Amygdala (tissue), 56 donors: ENCODE measurements at regions not wholly inside any gene's neighbourhood (a gene's known extent, or its start where the extent isn't known, plus 50 kb on each side); places are given as distances from the start of the nearest gene placed in this dataset.

Experiments
- DNase-seq, 56 donors: peaks; one replicate each; lab custom pipeline; 2025; lab: John Stamatoyannopoulos, UW

DNA sequence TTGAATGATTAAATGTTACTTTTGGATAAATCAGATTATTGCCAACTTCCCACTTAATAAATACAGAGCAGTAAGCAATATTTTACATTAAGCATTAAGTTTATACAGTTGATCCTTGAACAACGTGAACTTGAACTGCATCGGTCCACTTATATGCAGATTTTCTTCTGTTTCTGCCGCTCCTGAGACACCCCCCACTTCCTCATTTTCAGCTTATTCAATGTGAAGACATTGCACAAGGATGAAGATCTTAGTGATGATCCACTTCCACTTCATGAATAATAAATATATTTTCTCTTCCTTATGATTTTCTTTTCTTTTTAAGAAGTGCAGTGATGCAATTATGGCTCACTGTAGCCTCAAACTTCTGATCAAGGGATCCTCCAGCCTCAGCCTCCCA, 167.2 kb downstream of the LINC00237 start:
- DNase-seq: no peak

DNA sequence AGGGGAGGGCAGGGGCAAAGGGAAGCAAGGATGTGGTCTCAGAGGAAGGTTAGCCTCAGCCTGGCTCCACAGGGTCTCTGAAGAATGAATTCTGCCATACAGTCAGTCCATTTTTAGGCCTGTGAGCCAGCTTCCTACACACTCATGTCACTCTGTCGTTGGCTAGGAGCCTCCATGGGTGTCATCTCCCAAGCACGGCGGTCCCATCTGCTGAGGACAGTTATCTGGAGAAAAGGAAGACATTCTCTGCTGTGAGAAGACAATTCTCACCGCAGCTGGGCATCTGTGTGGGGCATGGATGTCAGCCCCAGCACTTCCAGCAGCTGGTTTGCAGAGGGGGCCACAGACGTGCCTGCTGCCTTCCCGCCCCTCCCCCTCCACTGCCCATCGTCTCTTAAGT, 167.6 kb downstream of the LINC00237 start:
- no peak for DNase-seq

DNA sequence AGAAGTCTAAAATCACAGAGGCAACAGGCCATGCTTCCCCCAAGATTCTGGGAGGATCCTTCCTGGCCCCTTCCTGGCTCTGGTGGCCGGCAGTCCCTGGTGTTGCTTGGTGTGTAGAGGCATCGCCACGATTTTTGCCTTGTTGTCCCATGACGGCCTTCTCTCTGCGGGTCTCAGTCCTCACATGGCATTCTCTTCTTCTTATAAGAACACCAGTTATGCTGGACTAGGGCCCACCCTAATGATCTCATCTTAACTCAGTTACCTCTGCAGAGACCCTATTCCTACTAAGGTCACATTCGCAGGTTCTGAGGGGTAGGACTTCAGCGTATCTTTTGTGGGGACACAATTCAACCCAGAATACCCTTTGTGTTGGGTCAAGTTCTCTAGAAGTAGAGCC, 168.0 kb downstream of the LINC00237 start:
- no peak for DNase-seq

DNA sequence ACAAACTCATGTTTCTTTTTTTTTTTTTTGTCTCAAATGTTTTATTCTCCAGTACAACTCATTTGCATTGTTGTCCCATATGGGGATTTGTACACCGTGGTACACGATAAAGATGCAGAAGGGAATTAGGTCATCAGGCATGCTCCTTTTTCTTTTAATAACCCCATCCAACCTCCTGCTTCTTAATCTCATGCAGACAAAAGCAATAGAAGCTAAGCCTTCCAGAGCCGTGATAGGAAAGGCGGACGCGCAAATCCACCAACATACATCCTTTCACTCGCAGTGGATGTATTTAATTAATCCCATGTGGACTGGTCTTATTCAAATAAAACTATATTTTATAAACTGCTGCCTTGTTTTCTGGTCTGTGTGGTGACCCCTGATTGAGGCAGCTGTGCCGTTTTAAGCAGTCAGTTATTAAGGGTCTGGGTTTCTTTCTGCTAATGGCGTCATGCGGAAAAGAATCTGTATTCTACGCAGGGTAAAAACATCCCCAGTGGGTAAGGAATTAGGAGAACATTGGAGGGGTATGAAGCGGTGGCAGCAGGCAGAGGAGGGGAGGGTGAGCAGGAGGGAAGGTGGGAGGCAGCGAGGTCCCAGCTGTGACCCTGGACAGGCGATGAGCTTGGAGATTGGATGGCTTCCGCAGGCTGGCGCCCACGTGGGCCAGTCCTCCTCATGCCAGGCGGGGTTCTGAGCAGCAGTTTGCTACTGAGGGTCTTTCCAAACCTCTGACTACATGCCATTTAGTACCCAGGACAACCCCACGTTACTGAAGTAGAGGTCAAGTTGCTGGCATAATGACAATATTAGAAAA, 172.8 kb downstream of the LINC00237 start:
- no peak for DNase-seq

DNA sequence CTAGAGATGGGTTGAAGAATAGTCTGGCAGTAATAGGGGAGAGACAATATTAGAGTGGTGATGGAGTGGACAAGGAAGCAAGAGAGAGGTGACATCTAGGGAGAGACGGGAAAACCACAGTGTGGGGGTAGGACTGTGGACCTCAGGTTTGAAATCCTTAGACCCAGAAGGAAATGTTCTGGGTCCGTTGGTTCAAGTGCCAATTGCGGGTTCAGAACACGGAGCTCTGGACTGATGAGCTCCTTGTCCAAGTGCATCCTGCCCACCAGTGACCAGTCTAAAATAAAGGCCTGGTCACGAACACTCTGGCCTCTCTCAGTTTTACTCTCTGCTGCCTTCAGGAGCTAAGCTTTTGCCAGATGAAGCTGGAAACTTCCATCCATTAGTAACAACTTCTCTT, 174.0 kb downstream of the LINC00237 start:
- no peak for DNase-seq

DNA sequence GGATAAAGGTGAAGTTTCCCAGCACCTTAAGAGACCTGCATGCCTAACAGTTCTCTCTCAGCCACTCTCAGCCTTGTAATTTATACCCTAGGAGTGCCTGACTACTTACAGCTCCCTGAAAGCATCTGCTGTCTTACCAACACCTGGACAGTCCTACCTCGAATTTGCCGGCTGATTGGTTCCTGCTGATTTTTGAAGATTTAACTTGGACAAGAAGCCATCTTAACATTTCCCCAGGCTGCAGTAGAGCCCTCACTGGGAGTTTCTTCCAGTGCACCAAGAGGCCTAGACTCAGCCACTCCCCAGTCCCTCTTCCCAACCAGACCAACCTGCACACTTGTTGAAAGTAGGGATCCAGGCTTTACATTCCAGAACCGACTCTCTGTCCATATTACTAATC, 174.5 kb downstream of the LINC00237 start:
- DNase-seq: no peak

DNA sequence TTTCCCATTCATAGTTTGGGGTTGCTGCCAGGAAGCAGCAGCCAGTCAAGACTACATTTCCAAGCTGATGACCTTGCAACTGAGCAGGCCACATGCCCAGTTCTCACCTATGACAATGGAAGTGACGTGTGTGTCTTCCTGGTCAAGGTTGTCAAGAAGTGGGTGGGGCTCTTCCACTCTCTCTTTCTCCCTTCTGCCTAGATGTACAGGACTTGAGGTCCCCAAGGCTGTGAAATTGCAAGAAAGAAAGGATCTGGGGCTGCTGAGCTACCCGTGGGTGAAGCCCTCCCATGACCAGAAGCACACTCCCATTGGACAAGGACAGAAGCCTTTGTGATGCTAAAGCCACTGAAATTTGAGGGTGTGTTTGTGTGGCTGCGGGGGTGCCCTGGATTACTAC, 175.1 kb downstream of the LINC00237 start:
- DNase-seq: no peak

DNA sequence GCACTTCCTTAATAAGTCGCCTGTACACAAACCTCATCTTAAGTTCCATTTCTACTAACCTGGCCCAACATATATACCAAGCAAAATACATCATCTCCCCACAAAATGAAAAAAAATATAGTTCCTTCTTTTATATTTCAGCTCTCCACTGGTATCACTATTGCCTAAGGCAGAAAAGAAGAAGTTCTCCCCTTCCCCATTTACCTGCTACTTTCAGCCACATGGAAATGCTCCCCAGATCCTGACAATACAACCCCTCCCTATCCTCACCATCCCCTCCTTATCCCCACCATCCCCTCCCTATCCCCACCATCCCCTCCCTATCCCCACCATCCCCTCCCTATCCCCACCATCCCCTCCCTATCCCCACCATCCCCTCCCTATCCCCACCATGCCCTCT, 175.7 kb downstream of the LINC00237 start:
- no peak for DNase-seq

DNA sequence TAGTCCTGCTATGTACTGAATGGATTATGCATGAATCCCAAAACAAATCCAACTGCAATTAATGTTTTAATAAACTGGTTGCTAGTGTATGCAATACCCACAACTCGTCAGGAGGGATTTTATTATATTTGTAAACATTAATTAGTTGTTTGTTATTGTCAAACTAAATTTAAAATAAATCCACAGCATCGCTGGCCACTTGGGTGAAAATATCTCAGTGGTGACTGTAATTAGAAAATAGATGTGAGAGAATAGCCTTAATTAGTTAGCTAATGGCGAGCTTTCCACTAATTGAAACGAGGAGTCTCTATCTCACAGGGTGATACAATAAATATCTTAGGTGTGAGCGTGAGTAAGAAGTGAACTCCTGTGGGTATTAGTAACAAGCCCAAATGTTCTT, 176.8 kb downstream of the LINC00237 start:
- no peak for DNase-seq

DNA sequence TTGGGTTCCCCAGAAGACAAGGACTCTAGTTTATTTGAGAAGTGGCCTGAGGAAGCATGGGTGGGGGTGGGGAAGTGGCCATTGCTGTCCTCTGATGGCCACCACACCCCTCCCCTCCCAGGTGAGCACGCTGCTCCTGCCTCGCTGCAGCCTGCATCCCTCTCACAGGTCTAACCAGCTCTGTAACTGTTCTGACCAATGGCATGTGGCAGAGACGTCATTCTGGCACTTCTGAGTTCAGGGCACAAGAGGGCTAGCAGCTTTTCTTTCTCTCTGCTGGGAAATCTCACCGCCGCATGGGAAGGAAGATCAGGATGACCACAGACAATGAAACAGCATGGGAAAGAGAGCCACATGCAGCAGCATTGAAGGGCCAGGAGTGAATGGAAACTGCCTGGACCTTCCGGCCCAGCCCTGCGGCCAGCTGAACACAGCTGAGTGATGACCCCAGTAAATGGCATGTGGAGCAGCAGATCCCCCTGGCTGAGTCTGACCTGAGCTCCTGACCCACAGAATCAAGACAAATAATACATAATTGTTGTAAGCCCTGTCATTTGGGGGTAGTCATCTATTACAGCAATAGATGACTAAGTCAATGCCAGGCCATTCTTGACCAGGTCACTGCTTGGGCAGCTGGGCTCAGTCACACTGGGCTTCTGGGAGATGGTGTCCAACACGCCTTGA, 179.8 kb downstream of the LINC00237 start:
- no peak for DNase-seq

DNA sequence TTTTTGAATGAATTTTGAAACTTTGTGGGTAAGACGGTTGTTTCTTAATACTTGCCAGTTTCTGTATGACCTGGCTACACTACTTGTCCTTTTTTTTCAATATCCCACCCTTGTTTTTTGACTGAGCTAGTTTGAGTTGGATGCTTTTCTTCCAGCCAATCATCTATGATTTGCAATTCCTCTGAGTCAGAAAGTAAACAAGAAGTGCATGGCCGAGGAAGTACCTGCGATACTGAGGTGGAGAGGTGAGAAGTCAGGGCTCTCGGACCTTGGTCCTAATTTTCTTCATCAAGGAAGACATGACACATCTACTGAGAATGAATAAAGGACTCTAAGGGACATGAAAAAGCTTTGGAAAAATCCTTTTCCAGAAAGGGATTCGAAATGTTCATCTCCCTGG, 185.7 kb downstream of the LINC00237 start:
- DNase-seq: no peak

DNA sequence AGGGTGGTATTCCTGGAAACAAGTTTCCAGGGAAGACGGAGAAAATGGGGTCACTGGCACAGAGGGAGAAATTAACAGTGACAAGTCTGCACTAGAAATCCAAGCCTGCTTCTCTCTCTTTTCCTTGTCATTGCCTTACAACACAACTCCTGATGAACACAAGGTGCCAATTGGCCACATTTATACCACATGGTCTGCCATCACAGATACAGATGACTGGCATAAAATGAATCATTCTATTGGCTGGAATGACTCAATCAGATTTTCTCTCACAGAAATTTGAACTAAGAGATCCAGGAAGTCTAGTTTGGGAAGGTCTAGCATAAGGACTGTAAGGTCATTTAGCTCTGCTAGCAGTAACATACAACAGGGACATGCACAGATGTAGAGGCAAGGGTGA, 190.3 kb downstream of the LINC00237 start:
- peak in 1 of 56 donors; percentile 3 for DNase-seq

DNA sequence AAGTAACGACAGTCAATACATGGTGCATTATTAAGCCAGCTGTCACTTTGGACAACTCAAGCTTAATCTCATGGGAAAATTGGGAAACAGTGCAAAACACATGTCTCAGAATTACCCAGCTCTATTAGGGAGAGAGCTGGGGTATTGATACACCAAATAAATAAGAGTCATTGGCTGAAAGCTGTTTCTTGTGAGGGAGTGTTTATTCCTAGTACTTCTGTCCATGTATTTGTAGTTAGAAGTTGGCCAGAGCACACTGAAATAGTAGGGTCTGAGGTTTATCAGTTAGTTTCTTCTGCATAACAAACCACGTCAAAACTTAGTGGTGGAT, 192.0 kb upstream of the RALGAPA2 start:
- no peak for DNase-seq

DNA sequence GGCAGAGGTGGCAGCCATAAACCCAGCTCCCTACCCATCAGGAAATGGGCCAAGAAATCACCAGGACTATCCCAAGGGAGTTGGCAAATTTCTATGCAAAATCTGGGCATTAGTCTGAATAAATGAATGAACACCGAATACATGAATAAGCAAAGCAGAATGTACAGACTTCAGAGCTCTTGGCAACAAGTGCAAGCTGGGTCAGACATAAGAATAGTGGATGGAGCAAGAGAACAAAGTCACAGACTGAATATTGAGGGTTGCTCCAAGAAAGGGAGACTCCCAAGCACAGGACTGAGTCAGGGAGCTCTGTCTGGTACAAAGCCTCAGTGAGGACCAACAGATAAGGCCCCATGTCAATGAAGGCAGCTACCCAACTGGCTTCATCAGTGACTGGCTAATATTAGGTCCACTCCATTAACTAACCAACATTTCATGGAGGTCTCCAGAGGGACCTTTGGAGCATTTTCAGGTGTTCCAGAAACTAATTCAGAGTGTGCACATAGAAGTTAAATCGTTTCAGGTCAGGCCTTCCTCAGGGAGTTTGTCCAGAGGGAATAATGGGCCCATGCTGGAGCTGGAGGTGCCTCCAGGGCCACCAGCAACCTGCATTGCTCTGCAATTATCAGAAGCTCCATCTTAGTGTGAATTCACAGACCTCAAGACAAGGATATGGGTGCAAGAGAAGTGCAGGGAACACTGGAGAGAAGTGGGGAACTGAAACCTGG, 191.5 kb upstream of the RALGAPA2 start:
- DNase-seq: no peak

DNA sequence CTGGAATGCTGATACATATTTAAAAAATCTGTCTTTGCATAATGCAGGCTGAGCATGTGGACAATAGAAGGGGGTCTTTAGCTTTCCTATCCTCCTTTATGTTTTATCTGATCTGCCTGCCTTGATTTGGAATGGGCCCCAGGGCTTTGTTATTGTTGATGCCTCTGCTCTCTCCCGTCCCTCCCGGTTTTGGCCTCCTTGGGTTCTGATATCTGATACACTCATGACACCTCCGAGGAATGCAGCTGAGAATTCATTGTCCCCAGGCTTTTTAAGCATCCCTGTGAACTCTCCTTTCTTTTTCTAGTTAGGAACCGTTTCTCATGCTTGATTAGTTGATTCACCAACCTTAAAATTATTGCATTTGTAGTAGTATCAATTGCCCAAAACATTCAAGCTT, 185.5 kb upstream of the RALGAPA2 start:
- DNase-seq: no peak

DNA sequence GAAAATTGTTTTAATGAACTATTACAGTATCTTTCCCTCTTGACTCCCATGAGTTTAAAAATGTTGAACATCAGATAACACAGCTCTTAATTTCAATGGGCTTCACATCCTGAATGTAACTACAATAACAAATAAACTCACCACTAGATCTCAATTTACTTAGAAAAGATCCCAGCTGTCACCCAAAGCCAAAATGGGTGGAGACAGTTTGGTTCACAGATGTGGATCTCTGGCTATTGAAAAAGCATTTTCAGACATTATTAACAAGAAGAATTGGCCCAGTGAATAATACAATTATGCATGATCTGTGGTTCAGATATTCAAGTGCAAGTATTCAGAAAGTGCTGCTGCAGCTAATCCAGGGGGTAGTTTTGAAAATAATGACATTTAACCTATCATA, 184.7 kb upstream of the RALGAPA2 start:
- no peak for DNase-seq

DNA sequence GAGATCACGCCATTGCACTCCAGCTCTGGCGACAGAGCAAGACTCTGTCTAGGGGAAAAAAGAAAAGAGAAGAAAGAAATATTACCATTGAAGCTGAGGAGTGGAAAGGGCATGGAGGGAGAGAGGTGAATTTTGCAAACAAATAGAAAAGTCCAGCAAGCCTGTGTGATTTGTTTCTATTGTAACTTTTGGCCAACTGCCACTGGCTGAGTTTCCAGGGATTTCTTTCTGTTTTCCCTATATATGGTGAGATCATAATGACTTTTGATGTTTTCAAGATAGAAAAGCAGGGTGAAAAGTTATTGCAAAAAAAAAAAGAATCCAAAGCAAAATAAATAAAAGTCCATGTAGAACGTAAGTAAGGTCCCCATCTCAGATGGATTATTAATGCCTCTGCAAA, 184.2 kb upstream of the RALGAPA2 start:
- no peak for DNase-seq

DNA sequence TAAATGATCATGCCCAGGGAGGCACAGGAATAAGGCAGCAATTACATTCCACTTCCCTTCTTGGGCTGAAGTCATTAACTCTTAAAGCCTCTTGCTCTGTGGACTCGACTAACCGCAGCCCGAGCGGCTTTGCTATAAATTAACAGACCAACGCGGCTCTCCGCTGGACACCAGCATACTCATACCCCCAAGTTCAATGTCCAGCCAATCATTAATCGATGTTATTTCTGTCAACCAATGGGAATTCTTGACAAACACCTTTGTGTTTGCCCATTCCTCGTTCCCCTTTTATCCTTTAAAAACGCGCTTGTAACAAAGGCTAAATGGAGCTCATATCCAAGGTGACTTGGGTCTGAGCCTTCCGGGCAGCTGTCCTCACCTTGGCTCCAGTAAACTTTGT, 183.1 kb upstream of the RALGAPA2 start:
- no peak for DNase-seq

DNA sequence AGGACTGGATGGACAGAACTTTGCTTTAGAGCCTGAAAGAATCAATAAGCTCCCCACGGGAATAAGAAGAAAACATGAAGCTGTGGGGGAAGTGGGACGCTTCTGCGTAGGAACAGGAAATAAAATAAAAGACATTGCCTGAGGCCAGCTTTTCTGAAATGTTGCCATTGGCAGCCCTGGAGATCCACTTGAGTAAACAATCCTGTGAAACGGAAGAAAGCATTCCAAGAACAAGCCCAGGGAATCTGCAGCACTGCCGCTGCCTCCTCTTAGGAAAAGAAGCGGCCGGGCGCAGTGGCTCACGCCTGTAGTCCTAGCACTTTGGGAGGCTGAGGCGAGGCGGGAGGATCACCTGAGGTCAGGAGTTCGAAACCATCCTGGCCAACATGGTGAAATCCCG, 182.3 kb upstream of the RALGAPA2 start:
- DNase-seq: peak in 1 of 56 donors; percentile 5

DNA sequence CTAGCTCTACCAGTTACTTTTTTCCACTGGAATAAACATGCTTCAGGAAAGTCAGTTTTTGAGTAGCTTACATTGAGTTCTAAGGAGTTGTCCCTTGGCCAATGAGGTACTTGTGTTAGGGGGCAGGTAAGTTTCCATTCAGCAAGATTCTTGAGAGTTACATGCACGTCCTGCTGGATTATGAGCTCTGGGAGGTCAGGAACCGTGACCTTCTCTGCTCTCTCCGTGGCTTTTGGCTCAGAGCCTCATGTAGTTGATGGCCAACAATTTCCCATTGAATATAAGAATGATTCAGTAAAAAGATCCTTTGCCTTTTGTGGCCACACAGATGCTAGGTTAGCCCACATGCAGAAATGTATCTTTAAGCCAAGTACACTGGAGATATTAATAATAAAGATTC, 181.8 kb upstream of the RALGAPA2 start:
- no peak for DNase-seq

DNA sequence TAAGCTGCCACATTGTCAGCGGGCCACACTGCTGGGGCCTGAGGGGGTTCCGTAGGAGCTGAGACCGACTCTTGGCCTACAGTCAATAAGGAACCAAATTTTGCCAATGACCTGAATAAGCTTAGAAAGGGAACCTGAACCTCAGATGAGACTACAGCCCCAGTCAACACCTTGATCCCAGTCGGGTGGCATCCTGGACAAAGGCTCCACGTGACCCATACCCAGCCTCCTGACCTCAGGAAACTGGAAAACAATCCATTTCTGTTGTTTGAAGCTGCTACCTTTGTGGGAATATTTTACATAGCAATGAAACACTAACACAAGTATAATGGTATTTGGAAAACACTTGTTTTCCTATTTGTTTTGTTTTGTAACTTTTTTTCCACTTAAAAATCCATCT, 179.9 kb upstream of the RALGAPA2 start:
- DNase-seq: no peak

DNA sequence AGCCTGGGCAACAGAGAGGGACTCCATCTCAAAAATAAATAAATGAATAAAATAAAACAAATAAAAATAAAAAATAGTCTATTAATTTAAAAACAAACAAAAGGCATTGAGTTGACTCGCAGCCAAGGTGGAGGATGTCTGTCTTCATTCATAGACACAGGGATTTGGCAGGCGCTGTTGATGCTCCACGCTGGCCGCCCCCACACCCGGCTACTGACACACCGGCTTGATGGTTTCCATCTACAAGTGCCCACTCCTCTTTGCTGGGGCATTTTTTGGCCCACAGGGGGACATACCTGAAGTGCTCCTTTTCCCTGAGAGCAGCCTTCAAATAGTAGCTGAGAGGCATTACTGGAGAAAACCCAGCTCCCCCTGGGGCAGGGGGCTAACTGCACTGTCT, 178.3 kb upstream of the RALGAPA2 start:
- DNase-seq: no peak
